Activated naive CD4-positive, alpha-beta T cell treated with anti-CD3 and anti-CD28 coated beads, Interleukin-2, amount 50 U/mL, for 24 hours (primary cell): ENCODE measurements at regions not wholly inside any gene's neighbourhood (a gene's known extent, or its start where the extent isn't known, plus 50 kb on each side); places are given as distances from the start of the nearest gene placed in this dataset.
A peak's percentile ranks its signal among the peaks of the same experiment; 100 is the strongest.

Experiments used
- H3K27ac Mint-ChIP-seq: one replicate; pipeline ENCODE4 v1.8.0; 2021; ENCODE audit warnings: mild to moderate bottlenecking, mixed read lengths
- H3K27me3 Mint-ChIP-seq: one replicate; pipeline ENCODE4 v1.8.0; 2021; ENCODE audit warnings: mixed read lengths
- H3K36me3 Mint-ChIP-seq: one replicate; pipeline ENCODE4 v1.8.0; 2021; ENCODE audit warnings: mixed read lengths
- H3K4me1 Mint-ChIP-seq: one replicate; pipeline ENCODE4 v1.8.0; 2021; ENCODE audit warnings: mixed read lengths
- H3K4me3 Mint-ChIP-seq: one replicate; pipeline ENCODE4 v1.8.0; 2021; ENCODE audit warnings: mild to moderate bottlenecking, mixed read lengths
- H3K9me3 Mint-ChIP-seq: one replicate; pipeline ENCODE4 v1.8.0; 2021; ENCODE audit warnings: mixed read lengths

DNA sequence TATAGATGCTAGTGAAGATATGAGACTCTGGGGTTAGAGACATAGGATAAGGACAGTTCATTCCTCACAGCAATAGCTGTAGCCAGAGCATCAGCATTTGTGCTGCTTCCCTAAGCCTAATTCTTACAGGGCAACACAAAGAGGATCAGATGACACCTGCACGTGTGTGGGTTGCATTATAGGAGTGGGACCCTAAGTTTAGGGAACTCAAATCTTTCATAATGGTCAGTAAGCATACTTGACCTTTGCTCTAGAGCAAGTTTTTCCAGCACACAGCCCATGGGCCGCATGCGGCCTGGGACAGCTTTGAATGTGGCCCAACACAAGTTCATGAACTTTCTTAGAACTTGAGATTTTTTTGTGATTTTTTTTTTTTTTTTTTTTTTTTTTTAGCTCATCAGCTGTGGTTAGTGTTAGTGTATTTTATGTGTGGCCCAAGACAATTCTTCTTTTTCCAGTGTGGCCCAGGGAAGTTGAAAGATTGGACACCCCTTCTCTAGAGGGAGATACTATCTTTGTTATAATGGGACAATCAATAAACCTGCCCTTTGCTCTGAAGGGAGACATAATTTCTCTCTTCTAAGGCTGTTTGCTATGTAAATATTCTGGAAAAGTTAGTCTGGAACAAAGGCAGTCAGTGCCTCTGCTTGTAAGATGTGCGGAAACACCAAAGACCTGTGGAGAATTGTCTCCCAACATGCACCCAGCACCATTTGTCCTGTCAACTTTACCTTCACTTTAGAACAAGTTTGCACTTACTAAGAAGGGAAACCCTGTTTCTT, 650.2 kb downstream of the ZNF674 start:
- H3K4me3 Mint-ChIP-seq: no peak overlapping the region
- H3K27me3 Mint-ChIP-seq: no peaks in the 10 kb centered on the region
- H3K27ac Mint-ChIP-seq: no peak overlapping the region
- no peaks in the 10 kb centered on the region for H3K4me1 Mint-ChIP-seq
- H3K36me3 Mint-ChIP-seq: no peaks in the 10 kb centered on the region
- H3K9me3 Mint-ChIP-seq: no peaks in the 10 kb centered on the region

GRCh38 chrX:45889471-45889870, 655.8 kb downstream of the ZNF674 start:
- Mint-ChIP-seq H3K4me1 (no peaks in the 10 kb centered on the region), H3K27me3 (no peaks in the 10 kb centered on the region), H3K36me3 (no peaks in the 10 kb centered on the region), H3K27ac (no peak overlapping the region), H3K4me3 (no peak overlapping the region), H3K9me3 (no peaks in the 10 kb centered on the region)

DNA sequence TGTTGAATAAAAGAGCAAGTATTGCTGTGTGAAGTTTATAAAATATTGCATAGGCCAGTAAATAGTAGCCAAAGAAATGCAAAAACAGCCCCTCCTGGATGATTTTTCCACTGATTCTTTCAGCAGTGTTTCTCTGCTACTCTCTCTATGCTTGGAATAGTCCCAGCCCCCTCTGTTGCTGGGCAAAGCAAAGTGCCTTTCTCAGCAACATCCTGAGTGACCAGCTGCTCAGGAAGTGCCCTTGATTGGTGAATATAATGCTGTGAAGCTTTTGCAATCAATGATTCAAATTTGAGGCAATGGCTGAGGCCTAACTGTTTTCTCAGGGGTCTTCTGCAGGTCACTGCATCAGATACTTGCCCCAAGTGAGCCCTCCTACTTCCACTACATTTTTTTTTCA, 656.7 kb downstream of the ZNF674 start:
- Mint-ChIP-seq H3K9me3 (no peaks in the 10 kb centered on the region), H3K27ac (no peak overlapping the region), H3K36me3 (no peaks in the 10 kb centered on the region), H3K4me1 (no peaks in the 10 kb centered on the region), H3K27me3 (no peaks in the 10 kb centered on the region), H3K4me3 (no peak overlapping the region)

- H3K4me1 Mint-ChIP-seq: peaks cover 4% of the 10 kb centered on the region
- no peaks in the 10 kb centered on the region for H3K27me3 Mint-ChIP-seq
- H3K4me3 Mint-ChIP-seq: no peak overlapping the region
- H3K9me3 Mint-ChIP-seq: no peaks in the 10 kb centered on the region
- no peaks in the 10 kb centered on the region for H3K36me3 Mint-ChIP-seq
- H3K27ac Mint-ChIP-seq: no peak overlapping the region
Observed at GRCh38 chrX:45885931-45886330, 659.3 kb downstream of the ZNF674 start.

GRCh38 chrX:45879512-45879911, 665.7 kb downstream of the ZNF674 start:
- Mint-ChIP-seq H3K27me3 (no peaks in the 10 kb centered on the region), H3K9me3 (no peaks in the 10 kb centered on the region), H3K4me3 (no peak overlapping the region), H3K4me1 (peaks cover 4% of the 10 kb centered on the region), H3K27ac (no peak overlapping the region), H3K36me3 (no peaks in the 10 kb centered on the region)

- H3K27me3 Mint-ChIP-seq: no peaks in the 10 kb centered on the region
- H3K4me1 Mint-ChIP-seq: peaks cover 3% of the 10 kb centered on the region
- H3K4me3 Mint-ChIP-seq: no peak overlapping the region
- no peak overlapping the region for H3K27ac Mint-ChIP-seq
- no peaks in the 10 kb centered on the region for H3K9me3 Mint-ChIP-seq
- H3K36me3 Mint-ChIP-seq: no peaks in the 10 kb centered on the region
Observed at GRCh38 chrX:45876206-45876605, 669.0 kb downstream of the ZNF674 start.

DNA sequence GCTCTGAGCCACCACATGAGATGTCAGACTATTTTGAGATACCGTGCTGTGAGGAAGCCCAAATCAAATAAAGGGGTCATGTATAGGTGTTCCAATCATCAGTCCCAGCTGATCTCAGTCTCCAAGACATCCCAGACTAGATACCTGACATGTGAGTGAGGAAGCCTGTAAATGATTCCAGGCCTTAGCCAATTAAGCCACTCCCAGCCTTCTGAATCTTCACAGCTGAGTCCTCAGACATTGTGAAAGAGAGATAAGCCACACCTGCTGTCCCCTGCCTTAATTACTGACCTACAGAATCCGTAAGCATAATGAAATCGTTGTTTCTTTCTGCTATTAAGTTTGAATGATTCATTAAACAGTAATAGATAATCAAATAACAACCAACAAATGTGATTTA, 671.4 kb downstream of the ZNF674 start:
- H3K9me3 Mint-ChIP-seq: no peaks in the 10 kb centered on the region
- H3K27ac Mint-ChIP-seq: no peak overlapping the region
- no peaks in the 10 kb centered on the region for H3K4me1 Mint-ChIP-seq
- no peak overlapping the region for H3K4me3 Mint-ChIP-seq
- no peaks in the 10 kb centered on the region for H3K36me3 Mint-ChIP-seq
- H3K27me3 Mint-ChIP-seq: no peaks in the 10 kb centered on the region

GRCh38 chrX:45872480-45872879, 671.8 kb upstream of the DIPK2B start:
- H3K27ac Mint-ChIP-seq: no peak overlapping the region
- H3K27me3 Mint-ChIP-seq: no peaks in the 10 kb centered on the region
- H3K4me1 Mint-ChIP-seq: no peaks in the 10 kb centered on the region
- no peak overlapping the region for H3K4me3 Mint-ChIP-seq
- H3K9me3 Mint-ChIP-seq: no peaks in the 10 kb centered on the region
- no peaks in the 10 kb centered on the region for H3K36me3 Mint-ChIP-seq

DNA sequence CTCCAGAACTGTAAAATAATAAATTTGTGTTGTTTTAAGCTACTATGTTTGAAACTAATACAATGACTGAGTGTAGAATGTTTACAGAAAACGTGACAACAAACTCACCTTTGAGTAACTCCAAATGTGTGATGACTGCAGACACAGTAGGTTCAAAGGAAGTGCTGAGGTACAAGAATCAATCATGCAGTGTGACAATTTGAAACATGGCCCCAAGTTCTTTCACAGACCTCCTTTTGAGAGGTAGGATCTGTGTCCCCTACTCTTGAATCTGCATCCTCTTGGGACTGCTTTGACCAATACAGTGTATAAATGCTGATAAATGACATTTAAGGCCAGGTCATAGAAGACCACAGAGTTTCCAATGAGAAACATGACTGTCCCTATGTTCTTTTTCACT, 667.7 kb upstream of the DIPK2B start:
- Mint-ChIP-seq H3K4me3 (no peak overlapping the region), H3K9me3 (no peaks in the 10 kb centered on the region), H3K36me3 (no peaks in the 10 kb centered on the region), H3K27me3 (no peaks in the 10 kb centered on the region), H3K27ac (no peak overlapping the region), H3K4me1 (no peaks in the 10 kb centered on the region)

DNA sequence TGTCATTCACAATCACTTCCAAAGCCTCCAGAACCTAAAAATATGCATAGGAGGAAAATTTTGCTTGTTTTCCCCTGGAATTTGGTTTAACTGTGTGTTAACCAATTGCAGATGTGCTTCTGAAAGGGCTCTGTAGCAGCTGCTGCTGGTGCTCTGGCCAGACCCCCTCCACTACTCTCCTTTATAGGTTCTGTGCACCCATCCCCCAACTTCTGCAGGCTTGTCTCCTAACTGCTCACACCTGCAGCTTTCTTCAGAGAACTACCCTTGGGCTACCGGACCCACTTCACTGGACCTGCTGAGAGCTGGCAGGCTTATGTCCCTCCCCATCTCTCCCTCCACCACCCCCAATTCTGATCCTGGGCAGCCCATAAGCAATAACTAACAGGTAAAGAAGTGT, 662.1 kb upstream of the DIPK2B start:
- Mint-ChIP-seq H3K4me1 (no peaks in the 10 kb centered on the region), H3K4me3 (no peak overlapping the region), H3K27me3 (no peaks in the 10 kb centered on the region), H3K36me3 (no peaks in the 10 kb centered on the region), H3K9me3 (no peaks in the 10 kb centered on the region), H3K27ac (no peak overlapping the region)

GRCh38 chrX:45860450-45860849, 659.8 kb upstream of the DIPK2B start:
- no peaks in the 10 kb centered on the region for H3K27me3 Mint-ChIP-seq
- no peak overlapping the region for H3K27ac Mint-ChIP-seq
- H3K4me3 Mint-ChIP-seq: no peak overlapping the region
- no peaks in the 10 kb centered on the region for H3K9me3 Mint-ChIP-seq
- no peaks in the 10 kb centered on the region for H3K36me3 Mint-ChIP-seq
- no peaks in the 10 kb centered on the region for H3K4me1 Mint-ChIP-seq

- Mint-ChIP-seq H3K4me1 (peaks cover 4% of the 10 kb centered on the region), H3K9me3 (no peaks in the 10 kb centered on the region), H3K4me3 (no peak overlapping the region), H3K27me3 (no peaks in the 10 kb centered on the region), H3K27ac (no peak overlapping the region), H3K36me3 (no peaks in the 10 kb centered on the region)
Observed at GRCh38 chrX:45859407-45859806, 658.7 kb upstream of the DIPK2B start.

- Mint-ChIP-seq H3K27me3 (no peaks in the 10 kb centered on the region), H3K4me1 (peaks cover 24% of the 10 kb centered on the region), H3K27ac (peak overlapping the region; percentile 65), H3K4me3 (peak overlapping the region; percentile 11), H3K36me3 (peaks cover 13% of the 10 kb centered on the region), H3K9me3 (no peaks in the 10 kb centered on the region)
Observed at GRCh38 chrX:45852884-45853283, 652.2 kb upstream of the DIPK2B start.

- Mint-ChIP-seq H3K4me3 (peak overlapping the region; percentile 95), H3K27me3 (no peaks in the 10 kb centered on the region), H3K36me3 (peaks cover 13% of the 10 kb centered on the region), H3K4me1 (peaks cover 24% of the 10 kb centered on the region), H3K9me3 (no peaks in the 10 kb centered on the region), H3K27ac (peak overlapping the region; percentile 84)
Observed at GRCh38 chrX:45851434-45851991, 650.8 kb upstream of the DIPK2B start.

- Mint-ChIP-seq H3K27ac (peak overlapping the region; percentile 98), H3K4me3 (peak overlapping the region; percentile 95), H3K36me3 (peaks cover 16% of the 10 kb centered on the region), H3K4me1 (peaks cover 28% of the 10 kb centered on the region), H3K9me3 (no peaks in the 10 kb centered on the region), H3K27me3 (no peaks in the 10 kb centered on the region)
Observed at GRCh38 chrX:45850775-45851433, 650.2 kb upstream of the DIPK2B start.

GRCh38 chrX:45850197-45850774, 649.6 kb upstream of the DIPK2B start:
- peaks cover 18% of the 10 kb centered on the region for H3K36me3 Mint-ChIP-seq
- H3K27me3 Mint-ChIP-seq: no peaks in the 10 kb centered on the region
- H3K4me1 Mint-ChIP-seq: peaks cover 31% of the 10 kb centered on the region
- H3K9me3 Mint-ChIP-seq: no peaks in the 10 kb centered on the region
- peak overlapping the region; percentile 98 for H3K27ac Mint-ChIP-seq
- H3K4me3 Mint-ChIP-seq: peak overlapping the region; percentile 95
